ENCODE measurements at regions not wholly inside any gene's neighbourhood (a gene's known extent, or its start where the extent isn't known, plus 50 kb on each side); places are given as distances from the start of the nearest gene placed in this dataset.

- TF ChIP-seq FOXA2 (IDR thresholded peaks at IDR 0.05) (no peak), HNF4G (IDR thresholded peaks at IDR 0.05) (no peak), TAF1 (conservative IDR thresholded peaks at IDR 0.05) (no peak), RAD21 (IDR thresholded peaks at IDR 0.05) (no peak), ATF3 (IDR thresholded peaks at IDR 0.05) (no peak), GABPA (IDR thresholded peaks at IDR 0.05 in 1 of 2, conservative IDR thresholded peaks at IDR 0.05 in 1 of 2) (no peak), HNF4A (conservative IDR thresholded peaks at IDR 0.05) (no peak)
- 77% methylated on average over 1 of the region's 1 CpG for WGBS
Observed at GRCh38 chr14:44771496-44771895, 190.3 kb downstream of the KLHL28 start.

GRCh38 chr14:44770201-44770600 lies 191.5 kb downstream of the KLHL28 start:
- H3K9ac ChIP-seq (ENCODE audit: low read depth in 1 of 2, low read length in 2 of 2) = no peak overlapping the region
- 79% methylated on average over 3 of the region's 3 CpGs for WGBS
- DNase-seq (ENCODE audit: low spot score) = no peak
- no peaks in the 10 kb centered on the region for H3K4me1 ChIP-seq (ENCODE audit: control insufficient read depth in 4 of 4, insufficient read depth in 4 of 4, low read length in 3 of 4)
- TF ChIP-seq ZBTB33 (IDR thresholded peaks at IDR 0.05) = no peak
- H3K27me3 ChIP-seq (ENCODE audit: control insufficient read depth in 4 of 4, insufficient read depth in 4 of 4, low read length in 3 of 4) = peaks cover 0 to 3% (median 0%) of the 10 kb centered on the region in 4 donors
- no peaks in the 10 kb centered on the region for H3K36me3 ChIP-seq (ENCODE audit: control insufficient read depth in 4 of 4, insufficient read depth in 3 of 4, low read depth in 1 of 4, low read length in 3 of 4)
- H3K9me3 ChIP-seq (ENCODE audit: control insufficient read depth in 4 of 4, low read length in 3 of 4) = no peaks in the 10 kb centered on the region
- H3K4me3 ChIP-seq (ENCODE audit: low read depth in 1 of 3, low read length in 3 of 3) = no peak overlapping the region
- no peak overlapping the region for H3K27ac ChIP-seq (ENCODE audit: low read depth in 1 of 2, low read length in 2 of 2)

More at GRCh38 chr14:44771496-44771895, 190.3 kb downstream of the KLHL28 start:
- H3K4me1 ChIP-seq (ENCODE audit: control insufficient read depth in 4 of 4, insufficient read depth in 4 of 4, low read length in 3 of 4) = no peaks in the 10 kb centered on the region
- DNase-seq (ENCODE audit: low spot score) = no peak
- H3K9me3 ChIP-seq (ENCODE audit: control insufficient read depth in 4 of 4, low read length in 3 of 4) = no peaks in the 10 kb centered on the region
- peaks cover 0 to 3% (median 0%) of the 10 kb centered on the region in 4 donors for H3K27me3 ChIP-seq (ENCODE audit: control insufficient read depth in 4 of 4, insufficient read depth in 4 of 4, low read length in 3 of 4)
- H3K27ac ChIP-seq (ENCODE audit: low read depth in 1 of 2, low read length in 2 of 2) = no peak overlapping the region
- no peak overlapping the region for H3K9ac ChIP-seq (ENCODE audit: low read depth in 1 of 2, low read length in 2 of 2)
- no peaks in the 10 kb centered on the region for H3K36me3 ChIP-seq (ENCODE audit: control insufficient read depth in 4 of 4, insufficient read depth in 3 of 4, low read depth in 1 of 4, low read length in 3 of 4)
- H3K4me3 ChIP-seq (ENCODE audit: low read depth in 1 of 3, low read length in 3 of 3) = no peak overlapping the region

- no peaks in the 10 kb centered on the region for H3K4me1 ChIP-seq (ENCODE audit: control insufficient read depth in 4 of 4, insufficient read depth in 4 of 4, low read length in 3 of 4)
- no peak for DNase-seq (ENCODE audit: low spot score)
- H3K9me3 ChIP-seq (ENCODE audit: control insufficient read depth in 4 of 4, low read length in 3 of 4) = no peaks in the 10 kb centered on the region
- H3K27me3 ChIP-seq (ENCODE audit: control insufficient read depth in 4 of 4, insufficient read depth in 4 of 4, low read length in 3 of 4) = peaks cover 0 to 3% (median 0%) of the 10 kb centered on the region in 4 donors
- no peak overlapping the region for H3K4me3 ChIP-seq (ENCODE audit: low read depth in 1 of 3, low read length in 3 of 3)
- 67% methylated on average over 1 of the region's 1 CpG for WGBS
- H3K9ac ChIP-seq (ENCODE audit: low read depth in 1 of 2, low read length in 2 of 2) = no peak overlapping the region
- TF ChIP-seq ATF3 (IDR thresholded peaks at IDR 0.05) (no peak), FOXA2 (IDR thresholded peaks at IDR 0.05) (no peak), RXRA (IDR thresholded peaks at IDR 0.05) (no peak), REST (IDR thresholded peaks at IDR 0.05) (no peak), ZBTB33 (IDR thresholded peaks at IDR 0.05) (no peak), CTCF (IDR thresholded peaks at IDR 0.05; ENCODE audit: low read depth, low read length, missing input control) (no peak), MAX (IDR thresholded peaks at IDR 0.05) (no peak), HNF4A (conservative IDR thresholded peaks at IDR 0.05) (no peak), TAF1 (conservative IDR thresholded peaks at IDR 0.05) (no peak), YY1 (IDR thresholded peaks at IDR 0.05) (no peak), HNF4G (IDR thresholded peaks at IDR 0.05) (no peak), JUND (IDR thresholded peaks at IDR 0.05) (no peak), SP1 (IDR thresholded peaks at IDR 0.05) (no peak)
- H3K36me3 ChIP-seq (ENCODE audit: control insufficient read depth in 4 of 4, insufficient read depth in 3 of 4, low read depth in 1 of 4, low read length in 3 of 4) = no peaks in the 10 kb centered on the region
- H3K27ac ChIP-seq (ENCODE audit: low read depth in 1 of 2, low read length in 2 of 2) = no peak overlapping the region
Observed at GRCh38 chr14:44768935-44769334, 192.8 kb downstream of the KLHL28 start.
